ENCODE measurements at regions not wholly inside any gene's neighbourhood (a gene's known extent, or its start where the extent isn't known, plus 50 kb on each side); places are given as distances from the start of the nearest gene placed in this dataset.

- BruUV-seq (replicated peaks), result no TSS peak
- Histone ChIP-seq H3K4me1 (ENCODE audit: insufficient read depth, low read length) (no peaks in the 10 kb centered on the region), H3K9me3 (ENCODE audit: low read length) (no peaks in the 10 kb centered on the region), H3K27ac (ENCODE audit: extremely low read length, insufficient read depth, low read length) (no peak overlapping the region), H3K4me2 (ENCODE audit: low read depth, low read length) (no peak overlapping the region), H4K20me1 (ENCODE audit: insufficient read depth, low read length) (no peaks in the 10 kb centered on the region), H3K79me2 (ENCODE audit: insufficient read depth, low read length) (no peaks in the 10 kb centered on the region), H2AFZ (ENCODE audit: low read length) (no peak overlapping the region), H3K36me3 (replicated peaks in 1 of 2; ENCODE audit: control insufficient read depth in 1 of 2, insufficient read depth in 2 of 2, low read length in 2 of 2) (no peaks in the 10 kb centered on the region), H3K27me3 (ENCODE audit: control insufficient read depth in 1 of 2, insufficient read depth in 2 of 2, low read length in 2 of 2) (no peaks in the 10 kb centered on the region), H3K9ac (ENCODE audit: insufficient read depth, low read depth, low read length) (no peak overlapping the region), H3K4me3 (replicated peaks in 1 of 3; ENCODE audit: insufficient read depth in 1 of 3, low read depth in 2 of 3, low read length in 3 of 3) (no peak overlapping the region)
- WGBS (ENCODE audit: low lambda C conversion rate), result 0% methylated on average over 2 of the region's 2 CpGs
- TF ChIP-seq ZNF550 (CRISPR knock-in tag; IDR thresholded peaks at IDR 0.05; ENCODE audit: borderline replicate concordance) (no peak), ZNF501 (CRISPR knock-in tag; IDR thresholded peaks at IDR 0.05) (no peak), RERE (CRISPR knock-in tag; IDR thresholded peaks at IDR 0.05; ENCODE audit: low read depth) (no peak), GATAD1 (CRISPR knock-in tag; IDR thresholded peaks at IDR 0.05) (no peak), ERF (CRISPR knock-in tag; IDR thresholded peaks at IDR 0.05) (no peak), ZNF850 (CRISPR knock-in tag; conservative IDR thresholded peaks at IDR 0.05) (no peak)
- in situ Hi-C loops (cut with HindIII; ENCODE audit: extremely low pct_ligation_motif_present, low pct_unique_long_range_greater_than_20kb) (no loop called here), intact Hi-C loops (cut with micrococcal nuclease; ENCODE audit: unreplicated experiment) (no loop called here)
- FAIRE-seq (no peak), ATAC-seq (no peak), DNase-seq (ENCODE audit: low spot score) (no peak)
- CTCF ChIA-PET (ENCODE audit: low intra/inter-chr PET ratio, low total read pairs), result no interaction called here
- POLR2A ChIA-PET, result no interaction called here
Measured at GRCh38 chr1:115911294-115911693, 65.0 kb upstream of the SLC22A15 start.
